OCI-LY3 (cell line): ENCODE measurements at regions not wholly inside any gene's neighbourhood (a gene's known extent, or its start where the extent isn't known, plus 50 kb on each side); places are given as distances from the start of the nearest gene placed in this dataset.

Experiments used
- H2AFZ ChIP-seq: fragments of 200-600, 300-600 bp; shearing (Covaris generic); 2 replicates; pipeline ENCODE4 v1.6.0; 2014; ENCODE audit warnings: antibody characterized with exemption, low read depth, low read length
- H3K27ac ChIP-seq: fragments of 200-600, 300-600 bp; sonication (generic); 2 replicates; pipeline ENCODE4 v1.5.1; 2014; ENCODE audit warnings: mild to moderate bottlenecking, low read length, moderate library complexity, mixed read lengths
- H3K27me3 ChIP-seq: fragments of 200-600, 300-600 bp; sonication (generic); 2 replicates; pipeline ENCODE4 v1.6.1; 2014; ENCODE audit warnings: low read depth, low read length, mixed read lengths
- H3K36me3 ChIP-seq: fragments of 200-600, 300-600 bp; sonication (generic); replicated peaks from 2 replicates; pipeline ENCODE3; 2014; ENCODE audit warnings: low read depth, low read length, mixed read lengths
- H3K4me1 ChIP-seq: fragments of 300-600, 200-600 bp; sonication (generic); 2 replicates; pipeline ENCODE4 v1.6.1; 2014; ENCODE audit warnings: low read length, mixed read lengths
- H3K4me2 ChIP-seq: fragments of 200-600, 300-600 bp; sonication (generic); 2 replicates; pipeline ENCODE4 v1.6.1; 2014; ENCODE audit warnings: low read length, mixed read lengths
- H3K4me3 ChIP-seq: fragments of 300-600, 200-600 bp; sonication (generic); 2 replicates; pipeline ENCODE4 v1.5.1; 2014; ENCODE audit warnings: antibody characterized with exemption, mild to moderate bottlenecking, low read length, moderate library complexity
- H3K79me2 ChIP-seq: fragments of 300-600, 200-600 bp; shearing (Covaris generic); 2 replicates; pipeline ENCODE4 v1.6.1; 2014; ENCODE audit warnings: mild to moderate bottlenecking, low read length, mixed read lengths
- H3K9ac ChIP-seq: fragments of 300-600, 200-600 bp; shearing (Covaris generic); 2 replicates; pipeline ENCODE4 v1.6.0; 2014; ENCODE audit warnings: mild to moderate bottlenecking, low read length, moderate library complexity
- H3K9me3 ChIP-seq: fragments of 200-600, 300-600 bp; shearing (Covaris generic); 2 replicates; pipeline ENCODE4 v1.6.1; 2014; ENCODE audit warnings: low read length, mixed read lengths; ENCODE audit not compliant: insufficient read depth
- H4K20me1 ChIP-seq: fragments of 200-600, 300-600 bp; sonication (generic); 2 replicates; pipeline ENCODE4 v1.6.1; 2016; ENCODE audit warnings: low read length, mixed read lengths; ENCODE audit not compliant: insufficient read depth
- CTCF ChIP-seq: fragments of 200-600, 300-600 bp; sonication (generic); IDR thresholded peaks from 2 replicates; pipeline ENCODE4 v1.5.1; 2014; ENCODE audit warnings: antibody characterized with exemption, low read length, low read depth
- EZH2phosphoT487 ChIP-seq: fragments of 200-600 bp; shearing (Covaris generic); IDR thresholded peaks from 2 replicates; pipeline ENCODE4 v1.6.1; 2018; ENCODE audit warnings: antibody characterized with exemption, mixed run types, low read depth

GRCh38 chr10:120286280-120286679 lies 170.7 kb upstream of the PLPP4 start:
- Histone ChIP-seq H3K9me3 (no peaks in the 10 kb centered on the region), H2AFZ (no peak overlapping the region)

DNA sequence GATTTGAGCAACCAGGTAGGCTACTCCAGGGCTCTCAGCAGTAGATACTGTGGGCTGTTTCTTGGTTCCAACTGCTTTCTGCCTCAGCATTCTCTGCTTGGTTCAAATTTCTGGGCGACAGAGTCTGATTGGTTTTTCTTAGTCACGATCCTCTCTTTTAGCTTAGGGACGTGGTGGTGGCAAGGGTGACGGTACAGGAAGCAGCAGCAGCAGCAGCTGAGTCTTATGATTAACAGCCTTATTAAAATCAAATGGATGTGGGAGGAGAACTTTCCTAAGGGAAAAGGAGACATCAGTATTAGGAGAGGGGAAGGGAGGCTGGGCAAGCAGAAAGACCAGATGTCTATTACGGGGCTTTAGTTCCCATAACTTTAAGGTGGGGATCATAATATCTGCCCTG lies 156.5 kb upstream of the PLPP4 start:
- TF ChIP-seq CTCF = no peak
- TF ChIP-seq EZH2phosphoT487 = no peak
- Histone ChIP-seq H3K27ac (no peak overlapping the region), H3K4me1 (no peaks in the 10 kb centered on the region), H3K27me3 (no peaks in the 10 kb centered on the region), H4K20me1 (no peaks in the 10 kb centered on the region), H3K4me2 (no peak overlapping the region), H3K9me3 (no peaks in the 10 kb centered on the region), H3K36me3 (no peaks in the 10 kb centered on the region), H3K4me3 (no peak overlapping the region), H2AFZ (no peak overlapping the region), H3K9ac (no peak overlapping the region), H3K79me2 (no peaks in the 10 kb centered on the region)

More at GRCh38 chr10:120286280-120286679, 170.7 kb upstream of the PLPP4 start:
- Histone ChIP-seq H3K36me3 (no peaks in the 10 kb centered on the region), H3K27me3 (no peaks in the 10 kb centered on the region), H4K20me1 (no peaks in the 10 kb centered on the region), H3K4me1 (no peaks in the 10 kb centered on the region), H3K79me2 (no peaks in the 10 kb centered on the region), H3K27ac (no peak overlapping the region), H3K4me3 (no peak overlapping the region), H3K9ac (no peak overlapping the region), H3K4me2 (no peak overlapping the region)
- no peak for TF ChIP-seq CTCF
- TF ChIP-seq EZH2phosphoT487 = no peak

DNA sequence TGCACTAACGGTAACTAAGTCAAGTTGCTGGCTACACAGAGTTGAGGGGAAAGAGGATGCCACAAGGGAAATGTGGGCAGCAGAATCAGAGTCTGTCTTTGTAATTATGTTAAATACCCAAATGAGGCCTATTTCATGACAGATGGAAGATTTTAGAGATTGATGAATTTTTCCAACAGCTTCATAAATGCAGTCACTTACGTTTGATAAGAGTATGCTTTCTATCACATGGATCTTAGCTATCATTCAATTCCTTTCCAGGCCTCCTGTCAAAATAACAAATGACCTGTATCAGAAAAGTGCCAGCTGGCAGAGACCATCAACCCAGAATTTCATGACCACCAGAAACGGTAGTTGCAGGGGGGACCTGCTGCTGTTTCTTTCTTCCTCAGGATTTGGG lies 148.4 kb upstream of the PLPP4 start:
- no peaks in the 10 kb centered on the region for H4K20me1 ChIP-seq
- no peaks in the 10 kb centered on the region for H3K36me3 ChIP-seq
- no peaks in the 10 kb centered on the region for H3K4me1 ChIP-seq
- H3K27ac ChIP-seq = no peak overlapping the region
- H3K79me2 ChIP-seq = no peaks in the 10 kb centered on the region
- H3K4me2 ChIP-seq = no peak overlapping the region
- TF ChIP-seq CTCF (no peak), EZH2phosphoT487 (no peak)
- no peaks in the 10 kb centered on the region for H3K27me3 ChIP-seq
- no peak overlapping the region for H3K4me3 ChIP-seq
- no peak overlapping the region for H3K9ac ChIP-seq
- H3K9me3 ChIP-seq = no peaks in the 10 kb centered on the region
- no peak overlapping the region for H2AFZ ChIP-seq

DNA sequence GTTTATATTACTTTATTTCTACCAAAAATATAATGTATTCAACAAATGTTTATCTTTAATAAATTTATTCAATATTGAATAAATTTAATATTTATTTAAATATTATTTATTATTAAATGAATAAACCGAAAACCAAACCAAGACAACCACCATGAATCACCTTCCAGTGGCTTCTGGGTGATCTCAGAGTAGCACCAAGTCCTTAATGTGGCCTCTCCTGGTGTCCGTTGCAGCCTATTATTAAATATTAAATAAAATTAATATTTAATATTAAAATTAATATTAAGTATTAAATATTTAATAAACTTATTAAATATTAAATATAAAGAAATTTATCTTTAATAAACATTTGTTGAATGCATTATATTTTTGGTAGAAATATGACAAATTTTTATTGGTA lies 143.3 kb upstream of the PLPP4 start:
- H3K36me3 ChIP-seq = no peaks in the 10 kb centered on the region
- TF ChIP-seq EZH2phosphoT487 (no peak), CTCF (no peak)
- no peak overlapping the region for H3K9ac ChIP-seq
- H3K4me2 ChIP-seq = no peak overlapping the region
- no peak overlapping the region for H2AFZ ChIP-seq
- no peak overlapping the region for H3K4me3 ChIP-seq
- no peak overlapping the region for H3K27ac ChIP-seq
- no peaks in the 10 kb centered on the region for H3K9me3 ChIP-seq
- no peaks in the 10 kb centered on the region for H3K79me2 ChIP-seq
- H3K4me1 ChIP-seq = no peaks in the 10 kb centered on the region
- no peaks in the 10 kb centered on the region for H4K20me1 ChIP-seq
- H3K27me3 ChIP-seq = no peaks in the 10 kb centered on the region
